ENCODE measurements at regions not wholly inside any gene's neighbourhood (a gene's known extent, or its start where the extent isn't known, plus 50 kb on each side); places are given as distances from the start of the nearest gene placed in this dataset.

DNA sequence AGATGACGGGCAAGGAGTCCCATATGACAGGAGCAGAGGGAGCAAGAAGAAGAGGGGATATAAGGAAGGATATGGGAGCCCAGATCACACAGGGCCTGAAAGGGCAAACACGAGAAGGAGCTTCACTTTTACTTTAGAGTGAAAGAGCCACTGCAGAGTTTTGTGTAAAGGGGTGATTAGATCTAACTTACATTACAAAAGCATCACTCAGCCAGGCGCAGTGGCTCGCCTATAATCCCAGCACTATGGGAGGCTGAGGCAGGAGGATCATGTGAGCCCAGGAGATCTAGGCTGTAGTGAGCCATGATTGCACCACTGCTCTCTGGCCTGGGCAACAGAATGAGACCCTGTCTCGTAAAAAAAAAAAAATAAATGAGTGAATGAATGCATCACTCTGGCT lies 91.1 kb downstream of the MPP7 start:
- 91 to 92% methylated on average over 5 of the region's 5 CpGs for WGBS, 2 donors
- H3K9ac ChIP-seq (ENCODE audit: insufficient read depth in 1 of 2, low read length in 2 of 2) = no peak overlapping the region
- H3K27ac ChIP-seq (ENCODE audit: low read depth in 1 of 2, low read length in 1 of 2) = no peak overlapping the region
- H3K36me3 ChIP-seq (ENCODE audit: control insufficient read depth in 4 of 4, insufficient read depth in 4 of 4, low read length in 4 of 4) = no peaks in the 10 kb centered on the region
- H3K4me1 ChIP-seq (ENCODE audit: control insufficient read depth in 5 of 5, insufficient read depth in 5 of 5, low read length in 5 of 5) = peaks cover 0 to 11% (median 0%) of the 10 kb centered on the region in 5 donors
- no peaks in the 10 kb centered on the region for H3K27me3 ChIP-seq (ENCODE audit: control insufficient read depth in 3 of 3, insufficient read depth in 3 of 3, low read length in 2 of 3)
- DNase-seq (no peak), ATAC-seq (ENCODE audit: insufficient read depth, low FRiP score) (no peak)
- H3K9me3 ChIP-seq (ENCODE audit: control insufficient read depth in 4 of 4, insufficient read depth in 3 of 4, low read length in 3 of 4) = no peaks in the 10 kb centered on the region
- no peak overlapping the region for H3K4me3 ChIP-seq
- TF ChIP-seq, protein P1, sequence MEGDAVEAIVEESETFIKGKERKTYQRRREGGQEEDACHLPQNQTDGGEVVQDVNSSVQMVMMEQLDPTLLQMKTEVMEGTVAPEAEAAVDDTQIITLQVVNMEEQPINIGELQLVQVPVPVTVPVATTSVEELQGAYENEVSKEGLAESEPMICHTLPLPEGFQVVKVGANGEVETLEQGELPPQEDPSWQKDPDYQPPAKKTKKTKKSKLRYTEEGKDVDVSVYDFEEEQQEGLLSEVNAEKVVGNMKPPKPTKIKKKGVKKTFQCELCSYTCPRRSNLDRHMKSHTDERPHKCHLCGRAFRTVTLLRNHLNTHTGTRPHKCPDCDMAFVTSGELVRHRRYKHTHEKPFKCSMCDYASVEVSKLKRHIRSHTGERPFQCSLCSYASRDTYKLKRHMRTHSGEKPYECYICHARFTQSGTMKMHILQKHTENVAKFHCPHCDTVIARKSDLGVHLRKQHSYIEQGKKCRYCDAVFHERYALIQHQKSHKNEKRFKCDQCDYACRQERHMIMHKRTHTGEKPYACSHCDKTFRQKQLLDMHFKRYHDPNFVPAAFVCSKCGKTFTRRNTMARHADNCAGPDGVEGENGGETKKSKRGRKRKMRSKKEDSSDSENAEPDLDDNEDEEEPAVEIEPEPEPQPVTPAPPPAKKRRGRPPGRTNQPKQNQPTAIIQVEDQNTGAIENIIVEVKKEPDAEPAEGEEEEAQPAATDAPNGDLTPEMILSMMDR (IDR thresholded peaks at IDR 0.05; ENCODE audit: control extremely low read depth, extremely low read depth) = no peak

DNA sequence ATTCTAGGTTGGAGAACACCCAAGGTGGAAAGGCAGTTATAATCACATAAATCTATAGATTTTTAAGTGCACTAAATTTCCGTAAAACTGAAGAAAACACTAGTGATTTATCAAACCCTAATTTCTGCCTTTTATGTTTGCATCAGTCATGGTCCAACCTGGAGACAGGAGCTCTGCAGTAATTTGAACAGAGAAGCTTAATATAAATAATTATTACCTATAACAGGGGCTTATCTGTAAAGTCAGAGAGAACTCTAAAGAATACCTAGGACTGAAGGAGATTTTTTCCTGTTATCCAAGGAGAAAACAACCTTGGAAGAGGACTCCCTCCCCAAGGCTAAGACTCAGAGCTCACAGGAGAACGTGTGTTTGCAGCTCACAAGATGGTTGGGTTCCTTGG lies 95.1 kb downstream of the MPP7 start:
- DNase-seq (no peak), ATAC-seq (ENCODE audit: insufficient read depth, low FRiP score) (no peak)
- WGBS, 2 donors = 91 to 98% methylated on average over 2 of the region's 2 CpGs
- H3K4me1 ChIP-seq (ENCODE audit: control insufficient read depth in 5 of 5, insufficient read depth in 5 of 5, low read length in 5 of 5) = peaks cover 0 to 3% (median 0%) of the 10 kb centered on the region in 5 donors
- no peaks in the 10 kb centered on the region for H3K27me3 ChIP-seq (ENCODE audit: control insufficient read depth in 3 of 3, insufficient read depth in 3 of 3, low read length in 2 of 3)
- H3K9me3 ChIP-seq (ENCODE audit: control insufficient read depth in 4 of 4, insufficient read depth in 3 of 4, low read length in 3 of 4) = no peaks in the 10 kb centered on the region
- H3K9ac ChIP-seq (ENCODE audit: insufficient read depth in 1 of 2, low read length in 2 of 2) = no peak overlapping the region
- H3K27ac ChIP-seq (ENCODE audit: low read depth in 1 of 2, low read length in 1 of 2) = no peak overlapping the region
- TF ChIP-seq, protein P1 (IDR thresholded peaks at IDR 0.05; ENCODE audit: control extremely low read depth, extremely low read depth) = no peak
- H3K36me3 ChIP-seq (ENCODE audit: control insufficient read depth in 4 of 4, insufficient read depth in 4 of 4, low read length in 4 of 4) = no peaks in the 10 kb centered on the region
- no peak overlapping the region for H3K4me3 ChIP-seq

DNA sequence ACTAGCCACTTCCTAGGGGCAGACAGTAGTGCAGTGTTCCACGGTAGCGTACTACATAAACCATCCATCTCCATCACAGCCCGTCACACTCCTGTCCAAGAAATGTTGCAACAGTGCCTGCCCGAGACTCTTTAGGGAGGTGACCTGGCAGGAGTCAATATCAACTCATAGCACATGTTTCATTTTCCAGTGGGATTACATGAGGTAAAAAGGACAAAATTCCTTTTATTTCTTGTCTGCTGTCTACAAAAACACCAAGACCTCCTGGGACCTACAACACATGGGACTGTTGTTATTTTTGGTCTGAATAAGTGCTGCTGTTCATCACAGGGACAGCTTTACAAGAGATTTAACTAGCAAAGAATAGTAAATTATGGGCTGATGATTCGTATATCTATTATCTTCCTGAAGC lies 99.9 kb downstream of the MPP7 start:
- DNase-seq = no peak
- H3K9ac ChIP-seq (ENCODE audit: insufficient read depth in 1 of 2, low read length in 2 of 2) = no peak overlapping the region
- TF ChIP-seq, protein P1 (IDR thresholded peaks at IDR 0.05; ENCODE audit: control extremely low read depth, extremely low read depth) = no peak

More for the DNA sequence above, 99.9 kb downstream of the MPP7 start:
- ATAC-seq (ENCODE audit: insufficient read depth, low FRiP score) = peak; percentile 62
- WGBS, 2 donors = 39 to 83% methylated on average over 5 of the region's 5 CpGs
- no peak overlapping the region for H3K4me3 ChIP-seq
- H3K4me1 ChIP-seq (ENCODE audit: control insufficient read depth in 5 of 5, insufficient read depth in 5 of 5, low read length in 5 of 5) = peaks cover 0 to 23% (median 0%) of the 10 kb centered on the region in 5 donors
- H3K27me3 ChIP-seq (ENCODE audit: control insufficient read depth in 3 of 3, insufficient read depth in 3 of 3, low read length in 2 of 3) = no peaks in the 10 kb centered on the region
- H3K36me3 ChIP-seq (ENCODE audit: control insufficient read depth in 4 of 4, insufficient read depth in 4 of 4, low read length in 4 of 4) = no peaks in the 10 kb centered on the region
- no peaks in the 10 kb centered on the region for H3K9me3 ChIP-seq (ENCODE audit: control insufficient read depth in 4 of 4, insufficient read depth in 3 of 4, low read length in 3 of 4)
- H3K27ac ChIP-seq (ENCODE audit: low read depth in 1 of 2, low read length in 1 of 2) = no peak overlapping the region

All from lung (tissue), 11 donors.